ENCODE measurements at regions not wholly inside any gene's neighbourhood (a gene's known extent, or its start where the extent isn't known, plus 50 kb on each side); places are given as distances from the start of the nearest gene placed in this dataset.
"Not testable (repeated sequence)": the region's sequence is repeated elsewhere in the genome, so short reads cannot be mapped to it uniquely, and the experiment has no call there.

DNA sequence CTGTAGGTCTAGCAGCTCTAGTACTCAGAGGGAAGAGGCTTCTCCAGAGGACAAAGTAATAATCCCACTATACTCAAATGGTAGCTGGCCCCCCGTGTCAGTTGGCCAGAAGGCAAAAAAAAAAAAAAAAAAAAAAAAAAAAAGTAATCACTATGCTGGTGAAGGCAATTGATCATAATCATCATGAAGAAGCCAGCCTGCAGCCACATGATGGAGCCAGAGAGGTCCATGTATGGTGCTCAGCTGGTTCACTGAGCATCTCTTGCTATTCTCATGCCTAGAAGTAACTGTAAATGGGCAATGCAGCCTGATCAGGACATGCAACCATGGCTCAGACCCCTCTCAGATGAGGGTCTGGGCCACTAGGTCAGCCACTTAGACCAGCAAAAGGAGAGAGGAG is 378.8 kb downstream of the MED13L start:
- no peak for DNase-seq

DNA sequence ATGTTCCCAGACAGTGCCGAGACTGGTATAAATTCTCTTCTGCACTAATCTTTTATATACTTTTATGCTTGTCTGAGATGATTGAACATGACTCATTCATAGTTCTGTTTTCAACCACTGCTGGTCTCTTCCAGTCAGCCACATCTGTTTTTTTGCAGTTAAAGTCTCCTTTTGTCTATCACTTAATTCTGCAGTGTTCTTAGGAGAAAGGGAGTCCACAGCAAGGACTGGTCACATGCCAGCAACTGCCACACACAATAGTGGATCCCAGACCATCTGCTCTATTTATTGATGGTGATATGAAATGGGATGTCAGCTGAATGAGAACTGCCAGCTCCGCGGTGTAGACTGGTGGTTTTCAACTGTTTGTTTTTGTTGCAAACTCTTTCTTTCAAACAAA is 379.8 kb downstream of the MED13L start:
- no peak for DNase-seq

DNA sequence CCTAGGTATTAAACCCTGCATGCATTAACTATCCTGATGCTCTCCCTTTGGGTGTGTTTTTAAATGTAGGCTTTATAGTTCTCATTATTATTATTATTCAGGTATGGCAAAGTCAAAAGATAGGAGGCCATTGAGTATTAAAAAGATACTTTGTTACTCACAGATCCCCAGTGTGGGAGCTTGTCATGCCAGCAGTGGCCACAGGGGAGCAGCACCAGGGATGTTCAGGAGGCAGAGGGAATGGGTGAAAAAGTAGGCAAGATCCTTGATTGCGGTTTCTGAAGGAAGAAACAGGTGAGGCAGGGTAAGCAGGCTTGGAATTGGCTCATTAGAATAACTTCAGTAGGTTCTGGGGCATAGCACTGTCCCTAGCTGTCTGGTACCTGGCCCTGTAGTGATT is 382.2 kb downstream of the MED13L start:
- DNase-seq, result no peak

DNA sequence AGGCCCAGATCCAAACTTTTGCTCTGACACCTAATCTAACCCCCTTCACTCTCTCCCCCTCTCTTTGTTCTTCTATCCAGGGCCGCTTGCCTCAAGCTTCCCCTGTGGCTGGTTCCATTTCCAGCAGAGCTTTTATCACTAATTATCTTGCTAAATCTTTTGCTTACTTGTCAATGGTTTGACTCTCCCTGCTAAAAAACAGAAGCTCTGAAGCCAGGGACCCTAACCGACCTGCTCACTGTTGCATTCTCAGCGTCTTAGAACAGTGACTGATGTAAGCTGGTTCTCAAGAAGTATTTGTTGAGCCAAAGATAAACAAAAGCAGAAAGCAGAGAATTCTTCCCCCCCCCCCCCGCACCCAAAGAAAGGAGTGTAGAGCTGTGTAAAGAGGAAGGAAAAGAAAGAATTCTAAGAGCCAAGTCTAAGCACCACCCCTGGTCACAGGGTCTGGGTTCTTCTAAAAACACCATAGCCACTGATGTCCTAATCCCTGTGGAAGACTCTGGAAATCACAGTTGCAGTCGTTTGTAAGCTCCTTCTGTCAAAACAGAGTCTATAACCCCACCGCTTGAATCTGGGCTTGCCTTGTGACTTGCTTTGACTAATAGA is 385.8 kb downstream of the MED13L start:
- no peak for DNase-seq

DNA sequence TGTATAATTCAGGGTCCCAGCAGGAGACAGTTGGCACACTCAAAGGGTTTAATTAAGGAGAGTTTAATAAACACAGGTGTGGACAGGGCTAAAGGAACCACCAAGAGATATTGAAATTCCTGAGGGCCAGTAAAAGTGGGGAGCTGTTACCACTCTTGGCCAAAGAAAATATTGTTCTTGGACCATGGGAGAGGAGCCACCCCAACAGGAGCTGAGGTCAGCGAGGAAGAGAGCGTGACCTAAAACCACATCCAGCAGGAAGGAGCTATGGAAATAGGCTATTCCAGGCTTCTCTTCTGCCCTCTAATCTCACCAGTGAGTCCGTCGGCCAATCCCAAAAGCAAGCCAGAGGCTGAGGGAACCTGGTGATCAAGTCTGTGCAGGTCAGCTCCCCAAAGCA is 390.8 kb downstream of the MED13L start:
- DNase-seq, result no peak

DNA sequence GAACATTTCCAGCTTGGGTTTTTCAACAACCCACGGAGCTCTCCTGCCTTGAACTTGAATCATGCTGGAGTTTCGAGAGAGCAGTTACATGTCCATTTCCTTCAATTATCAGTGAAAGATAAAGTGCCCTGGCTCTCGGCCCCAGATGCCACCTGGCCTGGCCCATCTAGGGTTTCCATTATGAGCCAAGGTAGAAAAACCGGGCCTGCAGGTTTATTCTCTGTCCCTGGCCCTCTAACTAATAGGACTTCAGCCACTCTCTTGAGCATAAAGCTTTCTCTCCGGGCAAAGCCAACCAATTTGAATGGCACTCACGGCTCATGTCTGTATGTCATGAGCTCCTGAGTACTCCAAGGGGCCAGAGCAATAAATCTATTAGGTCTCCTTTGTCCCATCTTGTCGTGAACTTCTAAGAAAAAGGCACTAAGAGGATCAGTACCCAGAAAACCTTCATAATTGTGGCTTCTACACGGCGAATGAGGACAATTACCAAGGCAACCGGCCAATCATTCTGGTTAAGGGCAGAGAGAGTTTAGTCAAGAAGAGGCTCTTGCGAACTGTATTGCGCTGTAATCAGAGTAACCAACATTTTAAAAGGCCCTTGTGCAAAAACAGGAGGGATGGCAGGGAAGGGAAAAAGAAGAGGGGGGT is 392.3 kb downstream of the MED13L start:
- no peak for DNase-seq

DNA sequence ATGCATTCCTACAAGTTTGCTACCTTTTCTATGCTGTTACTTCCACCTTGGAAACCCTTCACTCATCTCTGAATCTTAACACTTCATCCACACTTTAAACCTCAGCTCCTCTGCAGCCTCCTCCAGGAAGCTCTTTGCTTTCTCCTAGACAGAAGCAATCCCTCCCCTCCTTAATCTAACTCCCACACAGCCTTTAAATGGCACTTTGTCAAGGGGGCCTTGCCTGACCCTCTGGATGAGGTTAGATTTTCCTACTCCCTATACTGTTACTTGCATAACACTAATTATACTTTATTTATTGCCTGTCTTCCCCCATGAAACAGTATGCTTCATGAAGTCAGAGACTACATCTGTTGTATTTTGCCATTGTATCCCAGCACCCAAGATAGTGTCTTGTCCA is 394.6 kb downstream of the MED13L start:
- DNase-seq, result no peak

DNA sequence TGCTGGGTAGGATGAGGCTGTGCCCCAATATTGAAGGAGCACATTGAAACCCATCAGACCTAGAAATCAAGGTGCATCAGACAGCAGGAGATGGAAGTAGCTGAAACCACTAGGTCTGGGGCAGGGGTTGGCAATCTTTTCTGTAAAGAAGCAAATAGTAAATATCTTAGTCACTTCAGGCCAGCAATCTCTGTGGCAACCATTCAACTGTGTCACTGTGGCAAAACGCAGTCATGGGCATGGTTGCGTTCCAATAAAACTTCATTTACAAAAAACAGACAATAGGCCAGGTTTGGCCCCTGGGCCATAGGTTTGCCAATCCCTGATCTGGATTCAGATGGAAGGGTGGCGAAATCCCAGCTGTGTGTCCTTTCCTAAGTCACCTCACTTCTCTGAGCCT is 397.3 kb downstream of the MED13L start:
- DNase-seq, result no peak

DNA sequence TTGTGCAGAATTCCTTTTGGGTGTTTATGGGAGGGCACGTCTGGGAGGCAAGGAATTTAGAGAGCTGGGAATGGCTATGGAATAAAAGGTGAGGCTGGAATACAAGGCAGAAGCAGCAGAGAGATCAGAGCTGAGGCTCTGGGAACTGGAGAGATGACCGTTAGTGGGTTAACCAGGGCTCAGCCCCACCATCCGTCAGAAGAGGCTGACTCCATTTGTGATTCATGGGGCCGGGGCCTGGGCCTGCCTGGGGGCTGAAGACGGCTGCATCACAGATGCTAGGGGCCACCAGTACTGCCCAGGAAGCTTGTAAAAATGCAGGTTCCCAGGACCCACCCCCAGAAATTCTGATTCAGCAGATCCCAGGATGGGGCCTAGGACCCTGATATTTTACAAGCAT is 398.1 kb downstream of the MED13L start:
- DNase-seq, result no peak

DNA sequence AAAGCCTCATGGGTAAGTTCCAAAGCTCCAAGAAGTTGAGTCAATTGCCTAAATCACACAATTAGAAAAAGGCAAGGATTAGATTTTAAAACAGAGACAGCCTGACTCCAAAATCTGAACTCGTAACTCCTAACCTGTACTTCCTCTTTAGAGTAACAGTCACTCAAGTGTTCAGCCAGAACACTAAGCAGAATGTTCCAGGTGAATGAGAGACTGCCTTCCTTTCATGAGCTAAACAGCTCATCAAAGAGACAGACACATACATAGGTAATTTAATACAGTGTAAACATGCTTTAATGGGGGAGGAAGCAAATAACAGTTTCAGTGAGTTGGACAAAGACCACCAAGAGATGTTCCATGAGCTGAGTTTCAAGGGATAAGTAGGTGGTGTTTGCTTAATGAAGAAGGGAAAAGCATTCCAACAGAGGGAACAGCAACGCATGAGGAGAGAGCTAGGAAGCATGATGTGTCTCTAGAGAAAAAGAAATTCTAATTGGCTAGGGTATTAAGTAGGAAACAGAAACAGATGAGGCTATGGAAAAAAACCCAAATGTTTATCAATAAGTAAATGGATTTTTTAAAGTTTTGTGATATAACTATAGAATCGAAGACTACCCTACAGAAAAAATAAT is 403.9 kb downstream of the MED13L start:
- no peak for DNase-seq

DNA sequence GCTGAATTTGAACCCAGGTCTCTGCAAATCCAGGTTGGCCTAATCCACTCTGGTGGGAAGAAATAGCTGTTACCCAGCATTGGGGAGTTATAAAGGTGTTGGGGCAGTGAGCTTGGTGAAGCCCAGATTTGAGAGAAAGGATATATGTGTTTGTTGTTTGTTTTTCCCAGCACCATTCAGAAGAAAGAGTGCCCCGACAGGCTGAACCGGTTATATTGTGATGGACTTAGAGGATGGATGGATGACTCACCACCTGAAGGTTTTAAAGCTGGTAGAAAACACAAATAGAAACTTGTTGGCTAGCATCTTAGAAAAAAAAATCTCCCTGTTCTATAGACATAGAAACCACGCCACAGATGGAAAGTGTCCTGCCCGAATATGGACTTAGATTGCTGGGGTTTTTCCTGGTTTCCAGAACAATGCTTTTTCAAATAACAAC is 404.6 kb downstream of the MED13L start:
- no peak for DNase-seq

DNA sequence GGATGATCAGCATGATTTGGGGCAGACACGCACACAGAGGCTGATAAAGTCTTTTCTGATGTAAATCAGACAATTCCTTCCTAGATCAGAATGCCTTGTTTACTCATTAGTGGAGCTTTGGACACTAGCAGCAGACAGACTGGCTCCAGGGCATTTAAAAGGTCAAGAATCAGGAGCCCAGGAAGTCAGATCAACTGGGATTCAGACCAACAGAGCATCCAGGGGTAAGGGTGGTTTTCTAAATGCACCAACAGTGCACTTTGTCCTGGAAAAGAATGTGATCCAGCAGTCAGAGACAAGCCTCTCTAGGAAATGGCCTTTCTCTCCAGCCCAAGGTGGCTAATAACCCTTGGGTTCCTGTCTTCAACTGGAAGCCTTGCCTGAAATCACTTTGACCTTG is 405.3 kb downstream of the MED13L start:
- DNase-seq, result no peak

DNA sequence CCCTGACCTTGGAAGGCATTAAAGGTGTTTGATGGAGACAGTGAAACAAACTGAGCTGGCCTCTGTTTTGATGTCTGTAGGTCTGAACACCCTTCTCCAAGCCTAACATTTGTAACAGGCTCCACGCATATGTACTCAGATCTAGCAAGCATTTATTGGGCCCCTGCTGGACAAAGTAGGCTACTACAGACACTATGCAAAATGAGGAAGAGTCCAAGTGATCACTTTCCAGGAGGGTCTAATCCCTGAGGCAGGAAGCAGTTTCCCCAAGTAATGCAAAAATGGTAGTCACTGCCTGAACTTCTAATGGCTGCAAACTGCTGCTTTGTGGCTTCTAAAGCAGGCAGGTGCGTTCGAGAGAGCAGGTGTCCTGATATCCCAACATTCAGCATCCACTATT is 405.8 kb downstream of the MED13L start:
- no peak for DNase-seq

DNA sequence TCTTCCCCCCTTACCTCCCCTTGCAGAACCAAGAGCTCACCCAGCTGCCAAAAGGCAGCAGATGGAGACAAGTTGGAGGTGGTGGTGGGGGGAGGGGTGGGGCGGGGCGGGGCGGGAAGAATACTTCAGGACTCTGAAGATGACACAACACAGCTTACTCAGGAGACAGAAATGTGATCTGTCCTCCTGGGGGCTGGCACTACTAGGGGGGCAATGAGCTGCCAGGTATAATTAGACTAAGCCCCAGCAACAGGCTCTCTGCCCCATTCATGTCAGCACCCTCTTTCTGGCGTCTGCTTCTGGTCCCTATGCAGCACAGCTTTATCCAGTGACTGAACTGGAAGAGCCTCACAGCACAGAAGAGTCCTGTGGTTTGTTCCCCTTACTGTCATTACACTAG is 407.0 kb downstream of the MED13L start:
- no peak for DNase-seq

DNA sequence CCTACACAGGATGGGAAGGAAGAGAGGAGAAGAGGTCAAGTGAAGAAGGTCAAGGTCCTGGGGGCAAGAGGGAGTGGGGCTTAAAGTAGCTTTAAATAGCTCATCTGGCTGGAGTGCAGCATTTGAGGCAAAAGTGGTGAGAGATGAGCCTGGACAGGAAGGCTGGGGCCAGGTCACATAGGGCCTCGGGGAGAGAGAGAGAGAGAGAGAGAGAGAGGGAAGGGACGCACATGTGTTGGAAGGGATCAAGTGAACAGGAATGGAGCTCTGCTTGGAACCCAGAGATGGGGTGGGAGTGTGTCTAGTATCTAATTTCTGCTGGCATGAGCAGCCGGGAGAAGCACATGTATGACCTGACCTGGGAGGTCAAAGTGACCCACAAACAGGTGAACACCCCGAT is 407.5 kb downstream of the MED13L start:
- no peak for DNase-seq

DNA sequence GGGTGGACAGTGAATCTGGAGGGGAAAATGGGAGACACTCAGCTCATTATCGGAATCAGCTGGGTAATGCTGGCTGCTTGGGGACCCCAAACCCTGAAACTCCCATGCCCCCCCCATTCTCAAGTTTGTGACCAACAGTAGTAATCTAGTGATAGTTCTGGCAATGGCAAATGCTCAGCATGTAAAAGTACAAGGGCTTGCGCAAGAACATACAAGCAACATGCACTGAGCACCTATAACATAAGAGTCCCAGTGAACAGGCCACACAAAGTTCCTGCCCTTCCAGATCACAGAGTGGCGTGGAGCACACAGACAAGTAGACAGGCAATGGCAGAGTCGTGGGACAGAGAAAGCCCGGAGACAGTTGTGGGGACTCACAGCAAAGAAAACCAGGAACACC is 407.9 kb downstream of the MED13L start:
- no peak for DNase-seq

DNA sequence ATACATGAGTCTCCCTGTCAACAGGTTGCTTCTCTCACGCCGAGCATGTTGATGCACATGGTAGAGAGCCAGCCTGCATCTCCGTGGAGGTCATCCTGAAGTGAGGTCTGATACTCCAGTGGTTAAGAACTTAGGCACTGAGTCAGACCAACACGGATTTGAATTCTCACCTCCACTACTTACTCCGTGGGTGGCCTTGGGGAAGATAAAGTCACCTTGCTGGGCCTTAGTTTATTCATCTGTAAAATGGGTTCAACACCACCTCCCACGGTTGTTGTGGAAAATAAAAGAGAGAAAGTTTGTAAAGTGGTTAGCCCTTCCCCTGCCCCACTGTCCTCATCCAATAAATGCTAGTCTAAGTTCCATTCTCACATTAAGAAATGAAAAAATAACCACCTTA is 408.9 kb downstream of the MED13L start:
- no peak for DNase-seq

DNA sequence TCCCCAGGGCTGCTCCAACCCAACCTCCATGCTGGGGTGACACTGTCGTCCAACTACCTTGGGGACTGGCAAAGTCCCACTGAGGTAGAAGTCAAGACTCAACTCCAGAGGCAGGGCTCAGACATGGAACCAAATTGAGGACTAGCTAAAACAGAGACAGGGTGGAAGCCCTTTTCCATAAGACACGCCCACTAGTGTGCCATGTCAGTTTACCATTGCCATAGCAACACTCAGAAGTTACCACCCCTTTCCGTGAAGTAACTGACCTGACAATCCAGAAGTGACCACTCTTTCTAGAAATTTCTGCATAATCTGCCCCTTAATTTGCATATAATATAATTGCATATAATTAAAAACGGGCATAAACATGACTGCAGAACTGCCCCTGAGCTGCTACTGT is 409.6 kb downstream of the MED13L start:
- no peak for DNase-seq

DNA sequence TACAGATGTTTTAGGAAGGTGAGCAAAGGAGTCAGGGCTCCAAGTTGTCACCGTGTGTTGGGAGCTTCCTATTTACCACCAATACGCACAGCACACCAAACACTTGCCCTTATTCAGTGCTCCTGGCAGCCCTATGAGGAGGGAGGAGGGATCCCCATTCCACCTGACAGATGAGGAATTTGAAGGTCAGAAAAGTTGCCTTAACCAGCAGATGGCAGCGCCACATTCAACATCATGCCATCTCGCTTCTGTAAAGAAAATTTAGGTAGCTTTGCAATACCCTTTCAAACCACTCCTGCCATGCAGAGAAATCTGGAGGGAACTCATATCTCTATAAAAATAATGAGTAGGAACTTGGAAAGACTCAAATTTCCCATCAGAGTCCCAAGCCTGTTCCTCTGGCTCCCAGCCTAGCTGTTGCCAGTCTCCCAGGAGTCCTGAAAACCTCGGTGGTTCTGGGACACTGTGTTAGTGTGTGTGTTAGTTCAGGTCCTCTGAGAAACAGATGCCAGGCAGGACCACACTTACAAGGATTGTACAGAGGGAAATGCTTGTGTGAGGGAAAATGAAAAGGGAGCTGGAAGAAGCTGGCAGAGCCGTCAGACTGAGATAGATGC is 410.5 kb downstream of the MED13L start:
- DNase-seq, result no peak

DNA sequence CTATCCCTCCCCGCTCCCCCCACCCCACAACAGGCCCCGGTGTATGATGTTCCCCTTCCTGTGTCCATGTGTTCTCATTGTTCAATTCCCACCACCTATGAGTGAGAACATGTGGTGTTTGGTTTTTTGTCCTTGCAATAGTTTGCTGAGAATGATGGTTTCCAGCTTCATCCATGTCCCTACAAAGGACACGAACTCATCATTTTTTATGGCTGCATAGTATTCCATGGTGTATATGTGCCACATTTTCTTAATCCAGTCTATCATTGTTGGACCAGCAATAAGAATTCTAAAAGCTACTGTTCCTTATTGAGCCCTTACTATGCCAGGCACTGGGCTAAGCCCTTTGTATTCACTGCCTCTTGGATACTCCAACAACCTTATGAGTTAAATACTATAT is 411.2 kb downstream of the MED13L start:
- DNase-seq, result not testable (repeated sequence)

DNA sequence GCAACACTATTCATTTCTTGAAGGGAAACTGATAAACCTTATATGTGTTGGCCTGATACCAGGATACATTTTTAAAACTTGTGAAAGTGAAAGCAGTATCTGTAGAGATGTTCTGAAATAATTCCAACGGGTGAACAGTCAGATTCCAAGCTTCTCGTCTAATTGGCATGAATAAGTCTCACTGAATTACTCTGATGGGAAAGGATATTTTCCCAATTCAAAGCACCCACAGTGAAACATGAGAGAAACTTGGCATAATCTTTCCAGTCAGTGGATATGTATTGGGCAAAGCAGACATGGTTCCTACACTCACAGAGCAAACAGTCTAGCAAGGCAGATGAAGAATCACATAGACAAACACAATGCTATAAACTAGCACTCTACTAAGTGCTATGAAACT is 413.1 kb downstream of the MED13L start:
- DNase-seq, result peak; percentile 36

DNA sequence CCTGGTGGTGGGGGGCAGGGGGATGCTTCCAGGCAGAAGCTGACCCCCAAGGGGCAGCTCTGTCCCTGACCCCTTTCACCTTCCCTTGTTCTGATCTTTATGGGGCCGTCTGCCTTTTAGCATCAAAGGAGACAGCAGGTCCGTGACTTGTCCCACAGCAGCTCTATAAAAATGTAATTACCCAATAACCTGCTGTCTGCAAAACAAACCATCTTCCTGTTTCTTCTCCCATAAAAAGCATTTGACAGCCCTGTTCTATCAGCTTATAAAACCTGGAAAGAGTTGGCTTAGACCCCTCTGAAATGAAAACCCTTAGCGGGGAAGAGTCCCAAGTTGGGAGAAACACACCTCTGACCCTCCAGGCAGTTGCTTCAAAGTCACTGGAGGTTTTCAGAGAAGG is 416.9 kb downstream of the MED13L start:
- no peak for DNase-seq

DNA sequence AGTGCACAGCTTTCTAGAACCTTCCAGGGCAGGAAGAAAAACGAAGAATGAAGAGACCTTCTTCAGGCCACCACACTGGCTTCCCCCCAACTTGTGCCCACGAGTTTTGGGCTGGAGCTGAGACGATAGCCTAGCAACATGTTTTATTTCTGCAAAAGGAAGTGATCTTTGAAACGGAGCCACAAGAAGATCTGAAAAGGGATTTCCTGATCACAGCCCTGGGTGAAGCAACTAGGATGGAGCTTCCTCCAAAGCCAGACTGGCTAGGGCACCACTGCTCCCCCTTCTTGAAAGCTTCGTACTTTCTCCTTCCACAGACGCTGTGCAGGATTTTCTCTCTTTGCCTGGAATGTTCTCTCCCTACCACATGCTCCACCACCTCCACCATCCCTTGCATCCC is 418.3 kb downstream of the MED13L start:
- DNase-seq, result no peak

DNA sequence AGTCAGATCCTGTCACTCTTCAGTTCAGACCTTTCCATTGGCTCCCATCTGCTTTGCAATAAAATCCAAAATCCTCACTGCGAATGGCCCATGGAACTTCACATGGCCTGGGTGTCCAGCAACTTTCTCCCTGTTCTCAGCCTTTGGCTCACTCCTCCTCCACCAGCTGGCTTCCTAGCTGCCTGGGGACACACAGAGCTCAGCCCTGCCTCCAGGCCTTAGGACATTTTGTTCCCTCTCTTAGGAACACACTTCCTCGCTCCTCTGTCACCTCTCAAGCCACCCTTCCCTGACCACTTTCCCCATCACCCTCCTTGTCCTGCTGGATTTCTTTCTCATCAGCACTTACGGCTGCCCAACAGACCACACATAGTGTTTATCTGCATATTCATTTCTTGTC is 419.6 kb downstream of the MED13L start:
- no peak for DNase-seq

Data from skin of body (tissue), 1 donor.